ENCODE measurements at regions not wholly inside any gene's neighbourhood (a gene's known extent, or its start where the extent isn't known, plus 50 kb on each side); places are given as distances from the start of the nearest gene placed in this dataset.

- Histone ChIP-seq H3K79me2 (ENCODE audit: control insufficient read depth, insufficient read depth, low read length) (no peaks in the 10 kb centered on the region), H3K9ac (ENCODE audit: low read length) (no peak overlapping the region), H3K27me3 (replicated peaks in 1 of 4; ENCODE audit: control extremely low read depth in 1 of 4, control insufficient read depth in 3 of 4, insufficient read depth in 4 of 4, low read length in 3 of 4) (no peaks in the 10 kb centered on the region), H3K4me1 (ENCODE audit: control insufficient read depth in 2 of 2, insufficient read depth in 2 of 2, low read length in 2 of 2) (no peaks in the 10 kb centered on the region), H4K20me1 (ENCODE audit: control insufficient read depth, insufficient read depth, low read length, poor library complexity, severe bottlenecking) (no peaks in the 10 kb centered on the region), H3K4me2 (replicated peaks; ENCODE audit: low read depth, low read length, poor library complexity, severe bottlenecking) (no peak overlapping the region), H3K4me3 (ENCODE audit: control extremely low read depth in 1 of 5, extremely low read depth in 1 of 5, insufficient read depth in 1 of 5, low read depth in 2 of 5, low read length in 4 of 5) (no peak overlapping the region), H3K27ac (ENCODE audit: low read length in 2 of 2) (no peak overlapping the region), H2AFZ (ENCODE audit: insufficient read depth, low read depth, low read length, poor library complexity, severe bottlenecking) (no peak overlapping the region), H3K36me3 (replicated peaks in 1 of 2; ENCODE audit: control extremely low read depth in 1 of 2, control insufficient read depth in 1 of 2, extremely low read depth in 1 of 2, insufficient read depth in 2 of 2, low read length in 1 of 2) (no peaks in the 10 kb centered on the region), H3K9me3 (ENCODE audit: control extremely low read depth in 1 of 3, control insufficient read depth in 2 of 3, insufficient read depth in 1 of 3, low read length in 2 of 3) (no peaks in the 10 kb centered on the region)
- no peak for TF ChIP-seq EZH2 (IDR thresholded peaks at IDR 0.05; ENCODE audit: borderline replicate concordance, insufficient read depth, low read depth, low read length, poor library complexity, severe bottlenecking)
- TF ChIP-seq CTCF (IDR thresholded peaks at IDR 0.05) = no peak
- intact Hi-C loops (cut with micrococcal nuclease) = no loop called here
- ATAC-seq (ENCODE audit: low read depth) (no peak), DNase-seq (no peak)
- CTCF ChIA-PET = no interaction called here
- POLR2A ChIA-PET = no interaction called here
- H3K27me3 Mint-ChIP-seq = no peaks in the 10 kb centered on the region
- H3K4me3 Mint-ChIP-seq = no peak overlapping the region
- no peaks in the 10 kb centered on the region for H3K9me3 Mint-ChIP-seq (ENCODE audit: insufficient read depth)
- H3K27ac Mint-ChIP-seq = no peak overlapping the region
- no peaks in the 10 kb centered on the region for H3K4me1 Mint-ChIP-seq
Observed at GRCh38 chr5:119829341-119829740, 200.0 kb downstream of the FAM170A start.

GRCh38 chr5:119833176-119833575 is 203.8 kb downstream of the FAM170A start:
- WGBS (ENCODE audit: insufficient coverage) = no CpG with 5 or more reads among the region's 4 CpGs
- no peak overlapping the region for H3K9ac ChIP-seq (ENCODE audit: low read length)
- H3K27me3 ChIP-seq (replicated peaks in 1 of 4; ENCODE audit: control extremely low read depth in 1 of 4, control insufficient read depth in 3 of 4, insufficient read depth in 4 of 4, low read length in 3 of 4) = no peaks in the 10 kb centered on the region
- no peak overlapping the region for H3K27ac ChIP-seq (ENCODE audit: low read length in 2 of 2)
- TF ChIP-seq EZH2 (IDR thresholded peaks at IDR 0.05; ENCODE audit: borderline replicate concordance, insufficient read depth, low read depth, low read length, poor library complexity, severe bottlenecking) = no peak
- no peak for TF ChIP-seq CTCF (IDR thresholded peaks at IDR 0.05)
- H3K4me2 ChIP-seq (replicated peaks; ENCODE audit: low read depth, low read length, poor library complexity, severe bottlenecking) = no peak overlapping the region
- ChIA-PET POLR2A (no interaction called here), CTCF (no interaction called here)
- H3K4me1 ChIP-seq (ENCODE audit: control insufficient read depth in 2 of 2, insufficient read depth in 2 of 2, low read length in 2 of 2) = no peaks in the 10 kb centered on the region
- H3K4me3 Mint-ChIP-seq = no peak overlapping the region
- H3K27me3 Mint-ChIP-seq = no peaks in the 10 kb centered on the region
- H3K36me3 ChIP-seq (replicated peaks in 1 of 2; ENCODE audit: control extremely low read depth in 1 of 2, control insufficient read depth in 1 of 2, extremely low read depth in 1 of 2, insufficient read depth in 2 of 2, low read length in 1 of 2) = no peaks in the 10 kb centered on the region
- H3K79me2 ChIP-seq (ENCODE audit: control insufficient read depth, insufficient read depth, low read length) = no peaks in the 10 kb centered on the region
- no peak for ATAC-seq (ENCODE audit: low read depth)
- H3K9me3 ChIP-seq (ENCODE audit: control extremely low read depth in 1 of 3, control insufficient read depth in 2 of 3, insufficient read depth in 1 of 3, low read length in 2 of 3) = no peaks in the 10 kb centered on the region
- no peak overlapping the region for H3K4me3 ChIP-seq (ENCODE audit: control extremely low read depth in 1 of 5, extremely low read depth in 1 of 5, insufficient read depth in 1 of 5, low read depth in 2 of 5, low read length in 4 of 5)
- no peak overlapping the region for H2AFZ ChIP-seq (ENCODE audit: insufficient read depth, low read depth, low read length, poor library complexity, severe bottlenecking)
- no peak for DNase-seq
- no peaks in the 10 kb centered on the region for H4K20me1 ChIP-seq (ENCODE audit: control insufficient read depth, insufficient read depth, low read length, poor library complexity, severe bottlenecking)
- H3K4me1 Mint-ChIP-seq = no peaks in the 10 kb centered on the region
- no peak overlapping the region for H3K27ac Mint-ChIP-seq
- intact Hi-C loops (cut with micrococcal nuclease) = no loop called here
- no peaks in the 10 kb centered on the region for H3K9me3 Mint-ChIP-seq (ENCODE audit: insufficient read depth)

Measured in B cell (primary cell).